Inferior parietal cortex (tissue), 1 donor: ENCODE measurements at regions not wholly inside any gene's neighbourhood (a gene's known extent, or its start where the extent isn't known, plus 50 kb on each side); places are given as distances from the start of the nearest gene placed in this dataset.
"Not testable (repeated sequence)": the region's sequence is repeated elsewhere in the genome, so short reads cannot be mapped to it uniquely, and the experiment has no call there.

ENCODE experiments used
- DNase-seq: peaks from one replicate; pipeline ENCODE4 v3.0.0-alpha.2; 2016; ENCODE audit errors: extremely low spot score

- no peak for DNase-seq
These were observed 65.3 kb upstream of the PTGDR start for GRCh38 chr14:52202151-52202550.

GRCh38 chr14:52190337-52190931, 77.1 kb upstream of the PTGDR start:
- no peak for DNase-seq

GRCh38 chr14:52189325-52189724, 78.2 kb upstream of the PTGDR start:
- DNase-seq: no peak

DNA sequence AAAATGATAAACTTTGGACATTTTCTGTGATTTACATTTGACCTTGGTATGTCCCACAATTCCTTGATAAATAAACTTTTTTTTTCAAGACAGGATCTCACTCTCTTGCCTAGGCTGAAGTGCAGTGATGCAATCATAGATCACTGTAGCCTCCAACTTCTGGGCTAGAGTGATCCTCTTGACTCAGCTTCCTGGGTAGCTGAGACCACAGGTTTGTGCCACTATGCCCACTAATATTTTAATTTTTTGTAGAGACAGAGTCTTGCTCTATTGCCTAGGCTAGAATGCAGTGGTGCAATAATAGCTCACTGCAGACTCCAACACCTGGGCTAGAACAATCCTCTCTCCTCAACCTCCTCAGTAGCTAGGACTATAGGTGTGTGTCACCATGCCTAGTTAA, 79.1 kb upstream of the PTGDR start:
- DNase-seq: no peak

DNA sequence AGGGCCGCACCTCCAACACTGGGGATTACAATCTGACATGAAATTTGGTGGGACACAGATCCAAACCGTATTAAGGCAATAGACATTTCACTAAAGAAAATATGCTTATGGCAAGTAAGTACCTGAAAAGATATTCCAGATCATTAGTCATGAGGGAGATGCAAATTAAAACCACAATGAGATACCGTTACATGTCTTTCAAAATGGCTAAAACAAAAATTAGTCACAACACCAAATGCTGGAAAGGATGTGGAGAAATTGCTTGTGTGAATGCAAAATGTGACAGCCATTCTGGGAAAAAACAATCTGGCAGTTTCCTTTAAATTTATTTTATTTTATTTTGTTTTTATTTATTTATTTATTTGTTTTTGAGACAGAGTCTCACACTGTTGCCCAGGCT, 82.3 kb upstream of the PTGDR start:
- DNase-seq: no peak

- DNase-seq: no peak
These were observed 84.6 kb upstream of the PTGDR start for GRCh38 chr14:52182853-52183252.

DNA sequence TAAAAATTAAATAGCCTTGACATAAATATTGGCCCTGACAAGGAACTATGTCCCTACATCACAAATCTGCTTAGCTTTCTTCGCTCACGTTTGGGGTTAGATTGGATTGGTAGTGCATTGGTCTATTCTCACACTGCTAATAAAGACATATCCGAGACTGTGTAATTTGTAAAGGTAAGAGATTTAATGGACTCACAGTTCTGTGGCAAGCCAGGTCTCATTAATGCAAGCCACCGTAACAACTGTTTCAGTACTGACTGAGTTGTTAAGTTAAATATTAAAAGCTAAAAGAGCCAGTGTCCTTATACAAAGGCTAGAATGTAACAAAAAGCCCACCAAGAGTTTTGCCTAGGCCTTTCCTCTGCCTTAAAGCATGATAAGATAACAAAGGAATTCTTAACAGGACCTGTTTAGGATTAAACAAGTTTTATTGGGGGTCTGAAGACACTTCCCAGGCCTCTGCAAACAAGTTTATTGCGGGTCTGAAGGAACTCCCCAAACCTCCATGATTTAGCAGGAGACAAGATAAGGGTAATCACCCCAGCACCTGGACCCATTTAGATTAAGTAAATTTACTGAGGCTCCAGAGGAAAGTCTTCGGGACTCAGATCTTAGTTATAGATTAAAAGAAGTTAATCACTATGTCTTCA, 88.2 kb upstream of the PTGDR start:
- no peak for DNase-seq

DNA sequence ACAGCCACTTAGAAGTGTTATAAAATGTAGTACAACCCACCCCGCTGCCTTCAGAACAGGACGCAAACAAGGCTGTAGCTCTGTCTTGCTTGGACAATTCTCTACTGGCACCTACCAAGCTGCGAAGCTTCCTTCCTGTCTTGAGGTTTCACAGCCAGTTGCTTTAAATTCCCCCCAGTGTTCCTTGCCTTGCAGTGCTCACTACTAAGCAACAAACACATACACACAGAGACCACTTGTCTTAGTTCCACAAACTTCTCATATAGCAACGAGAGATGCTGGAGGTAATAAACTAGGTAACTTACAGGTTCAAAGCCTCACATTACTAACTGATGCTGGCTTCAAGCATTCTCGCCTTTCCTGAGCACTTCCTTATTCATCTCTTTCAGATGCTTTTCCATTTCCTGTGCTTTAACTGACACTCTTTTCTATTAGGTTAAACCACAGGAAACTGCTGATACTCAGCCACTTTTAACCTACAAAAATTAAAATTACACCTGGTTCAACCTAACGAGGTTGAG, 91.5 kb upstream of the PTGDR start:
- DNase-seq: no peak

DNA sequence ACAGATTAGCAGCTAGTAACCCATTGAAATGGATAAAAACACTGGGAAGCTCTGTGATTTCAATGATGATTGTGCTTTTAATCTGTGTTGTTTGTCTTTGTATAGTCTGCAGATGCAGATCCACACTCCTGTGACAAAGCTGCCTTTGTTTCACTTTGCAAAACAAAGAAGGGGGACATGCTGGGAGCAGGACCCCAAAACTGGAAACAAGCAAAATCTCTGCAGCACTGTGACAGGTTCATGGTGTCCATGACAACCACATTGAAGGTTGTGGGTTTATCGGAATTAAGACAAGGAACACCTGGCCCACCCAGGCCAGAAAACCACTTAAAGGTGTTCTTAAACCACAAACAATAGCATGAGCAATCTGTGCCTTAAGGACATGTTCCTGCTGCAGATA, 95.6 kb upstream of the PTGDR start:
- DNase-seq: not testable (repeated sequence)

DNA sequence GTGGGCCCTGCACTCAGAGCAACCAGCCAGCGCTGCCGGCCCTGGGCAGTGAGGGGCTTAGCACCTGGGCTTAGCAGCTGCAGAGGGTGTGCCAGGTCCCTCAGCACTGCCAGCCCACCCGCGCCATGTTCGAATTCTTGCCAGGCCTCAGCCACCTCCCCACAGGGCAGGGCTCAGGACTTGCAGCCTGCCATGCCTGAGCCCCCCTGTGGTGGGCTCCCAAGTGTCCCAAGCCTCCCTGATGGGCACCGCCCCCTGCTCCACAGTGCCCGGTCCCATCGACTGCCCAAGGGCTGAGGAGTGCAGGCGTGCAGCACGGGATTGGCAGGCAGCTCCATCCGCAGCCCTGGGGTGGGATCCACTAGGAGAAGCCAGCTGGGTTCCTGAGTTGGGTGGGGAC, 98.0 kb upstream of the NID2 start:
- DNase-seq: no peak

DNA sequence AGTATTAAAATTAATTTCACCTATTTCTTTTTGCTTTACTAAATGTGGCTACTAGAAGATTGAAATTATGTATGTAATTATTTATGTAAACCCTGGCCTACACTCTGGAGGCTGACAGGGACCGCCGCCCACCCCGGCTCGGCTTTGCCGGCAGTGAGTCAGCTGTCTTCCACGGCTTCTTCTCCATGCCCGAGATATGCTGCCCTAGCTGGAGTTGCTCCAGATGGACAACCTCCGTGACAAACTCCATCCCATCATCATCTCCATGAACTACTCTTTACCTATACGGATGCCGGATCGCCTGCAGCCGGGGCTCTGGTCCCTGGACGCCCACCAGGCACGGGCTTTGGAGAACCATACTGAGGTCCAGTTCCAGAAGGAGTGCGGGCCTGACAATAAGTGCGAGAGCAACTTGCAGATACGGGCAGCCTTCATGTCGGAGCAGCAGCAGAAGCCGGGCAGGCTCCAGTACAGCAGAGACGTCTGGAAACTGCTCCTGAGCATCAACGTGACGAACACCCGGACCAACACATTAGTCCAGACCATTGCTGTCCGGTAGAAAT, 86.9 kb upstream of the NID2 start:
- no peak for DNase-seq

DNA sequence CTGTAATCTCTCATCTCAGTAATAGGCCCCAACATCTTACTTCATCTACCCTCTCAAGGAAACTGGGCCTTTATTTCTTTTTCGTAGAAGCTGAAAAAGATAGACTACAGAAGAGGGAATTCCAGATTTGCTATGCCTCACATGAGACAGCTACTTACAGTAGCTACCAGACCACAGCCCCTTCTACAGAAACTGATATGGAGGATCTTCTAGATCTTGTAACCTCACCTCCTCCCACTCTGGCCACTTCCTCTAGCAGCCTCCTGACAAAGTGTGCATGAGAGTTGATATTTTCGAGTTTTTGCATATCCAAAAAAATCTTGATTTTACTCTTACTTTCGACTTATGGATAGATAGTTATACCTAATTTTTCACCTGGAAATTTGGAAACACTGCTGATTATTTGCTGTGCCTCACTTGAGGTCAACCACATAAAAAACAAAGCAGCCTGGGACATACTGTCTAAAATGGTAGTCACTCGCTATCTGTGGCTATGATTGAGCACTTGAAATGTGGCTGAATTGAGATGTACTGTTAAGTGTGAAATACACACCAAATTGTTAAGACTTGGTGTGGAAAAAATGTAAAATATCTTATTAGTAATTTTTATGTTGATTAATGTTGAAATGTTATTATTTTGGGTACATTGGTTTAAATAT, 86.3 kb upstream of the NID2 start:
- no peak for DNase-seq

DNA sequence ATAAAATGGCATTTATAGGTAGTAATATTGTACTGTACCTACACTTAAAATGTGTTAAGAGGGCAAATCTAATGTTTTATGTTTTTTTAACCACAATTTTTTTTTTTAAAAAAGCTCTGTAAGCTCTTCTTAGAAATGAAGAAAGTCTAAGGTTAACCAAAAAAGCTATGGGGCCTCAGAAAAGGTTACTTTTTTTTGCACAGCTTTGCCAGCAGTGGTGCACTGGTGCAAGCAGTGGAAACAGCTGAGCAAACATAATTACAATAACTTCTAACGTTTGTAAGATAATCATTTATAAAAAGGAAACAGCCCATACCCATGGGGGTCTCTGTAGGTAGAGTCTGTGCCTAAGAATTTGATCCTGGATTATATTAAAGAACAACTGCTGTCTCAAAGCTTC, 85.1 kb upstream of the NID2 start:
- no peak for DNase-seq

DNA sequence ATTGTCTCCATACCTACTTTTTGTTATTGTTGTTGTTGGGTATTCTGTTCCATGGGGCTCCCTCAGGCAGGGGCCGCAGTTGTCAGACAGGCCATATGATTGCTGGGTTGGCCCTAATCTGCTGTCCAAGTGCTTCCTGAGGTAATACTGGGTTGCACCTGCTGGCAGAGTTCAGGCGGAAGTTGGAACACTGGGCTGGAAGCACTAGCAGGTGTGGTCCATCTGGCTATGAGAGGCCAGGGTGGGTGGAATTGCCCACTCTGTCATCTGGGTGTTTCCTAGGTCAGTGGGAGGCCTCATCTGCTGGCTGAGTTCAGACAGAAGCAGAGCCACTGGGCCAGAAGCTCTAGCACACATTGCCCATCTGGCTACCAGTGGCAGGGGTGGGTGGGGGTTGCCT, 81.3 kb upstream of the NID2 start:
- no peak for DNase-seq

DNA sequence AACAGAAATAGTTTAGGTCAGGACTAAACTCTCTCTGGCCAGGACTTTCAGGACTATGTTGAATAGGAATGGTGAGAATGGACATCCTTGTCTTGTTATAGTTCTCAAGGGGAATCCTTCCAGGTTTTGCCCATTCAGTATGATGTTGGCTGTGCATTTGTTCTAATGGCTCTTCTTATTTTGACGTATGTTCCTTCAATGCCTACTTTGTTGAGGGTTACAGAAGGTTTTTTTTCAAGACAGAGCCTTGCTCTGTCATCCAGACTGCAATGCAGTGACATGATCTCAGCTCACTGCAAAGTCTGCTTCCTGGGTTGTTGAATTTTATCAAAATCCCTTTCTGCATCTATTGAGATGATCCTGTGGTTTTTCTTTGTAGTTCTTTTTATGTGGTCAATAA, 79.5 kb upstream of the NID2 start:
- no peak for DNase-seq

- no peak for DNase-seq
These were observed 77.6 kb upstream of the NID2 start for GRCh38 chr14:52146504-52146903.

GRCh38 chr14:52144099-52144498, 75.2 kb upstream of the NID2 start:
- DNase-seq: not testable (repeated sequence)

DNA sequence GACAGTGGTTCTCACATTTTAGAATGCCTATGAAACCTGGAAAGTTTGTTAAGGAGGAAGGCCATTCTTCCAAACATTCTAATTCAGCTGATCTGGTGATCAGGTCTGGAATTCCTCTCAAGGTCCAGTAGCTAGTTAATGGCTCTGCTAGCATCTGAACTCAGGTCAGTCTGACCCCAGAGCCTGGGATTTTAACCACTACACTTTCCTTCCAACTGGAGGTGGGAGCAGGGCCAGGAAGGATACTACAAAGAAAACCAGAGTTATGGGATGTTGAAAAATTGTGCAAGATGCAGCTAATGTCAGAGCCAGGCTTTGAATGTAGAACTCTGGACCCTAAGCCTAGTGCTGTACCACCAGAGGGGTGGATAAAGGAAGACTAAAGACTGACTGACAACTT, 73.6 kb upstream of the NID2 start:
- no peak for DNase-seq

DNA sequence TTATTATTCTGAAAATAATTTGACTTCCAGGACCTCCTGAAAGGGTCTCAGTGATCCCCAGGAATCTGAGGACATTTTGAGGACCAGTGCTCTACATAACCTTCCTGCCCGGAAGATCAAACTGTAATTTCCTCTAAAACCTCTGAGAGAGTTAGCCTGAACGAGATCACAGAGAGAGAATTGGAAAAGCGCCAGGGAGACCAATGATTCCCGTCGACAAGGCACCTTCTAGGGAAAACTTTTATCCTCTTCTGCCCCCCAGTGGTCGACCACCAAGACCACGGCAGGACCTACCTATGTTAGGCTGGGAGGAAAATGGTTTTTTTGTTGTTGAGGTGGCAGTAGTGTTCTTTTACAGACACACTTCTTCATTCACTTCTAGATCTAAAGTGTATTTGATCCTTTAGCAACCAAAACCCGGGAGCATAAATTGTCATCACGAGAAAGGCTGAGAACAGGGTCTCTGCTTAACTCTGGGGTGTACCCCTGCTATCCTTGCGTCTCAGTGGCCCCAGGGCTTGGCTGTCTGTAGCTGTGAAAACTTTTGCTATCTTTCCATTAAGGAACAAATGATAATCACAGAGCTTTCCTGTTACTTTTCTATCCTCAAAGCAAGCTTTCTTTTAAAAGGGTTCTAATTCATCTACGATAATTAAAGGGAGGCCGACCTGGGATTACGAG, 62.9 kb upstream of the NID2 start:
- DNase-seq: peak; percentile 87

DNA sequence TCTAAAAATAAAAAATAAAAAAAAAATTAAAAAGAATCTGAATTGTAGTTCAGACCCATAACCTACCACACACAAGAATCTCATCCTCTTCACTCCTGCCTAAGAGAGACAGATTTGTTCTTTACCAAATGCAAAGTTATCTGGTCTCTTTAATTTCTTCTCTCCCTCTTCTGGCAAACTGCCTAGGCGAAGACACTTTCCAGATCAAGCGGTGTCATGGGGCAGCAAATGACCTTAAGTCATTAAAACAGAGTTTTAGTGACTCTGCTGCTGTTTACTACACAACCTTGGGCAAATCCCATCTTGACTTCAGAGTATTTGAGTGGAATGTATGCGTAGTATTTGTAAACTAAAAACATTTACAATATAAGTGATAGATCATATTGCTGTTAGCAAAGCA, 60.9 kb upstream of the NID2 start:
- no peak for DNase-seq

GRCh38 chr14:52125885-52126284, 57.0 kb upstream of the NID2 start:
- DNase-seq: no peak
